GM20000 (cell line): ENCODE measurements at regions not wholly inside any gene's neighbourhood (a gene's known extent, or its start where the extent isn't known, plus 50 kb on each side); places are given as distances from the start of the nearest gene placed in this dataset.
"Not testable (repeated sequence)": the region's sequence is repeated elsewhere in the genome, so short reads cannot be mapped to it uniquely, and the experiment has no call there.

Source experiments
- DNase-seq: peaks from one replicate; pipeline ENCODE4 v3.0.0; 2012; ENCODE audit warnings: low spot score
- TF ChIP-seq, protein P1 (sequence below): IDR thresholded peaks from 2 replicates; pipeline ENCODE4 v1.5.1; 2012; ENCODE audit warnings: mild to moderate bottlenecking, control low read depth; ENCODE audit errors: extremely low read depth, missing control alignments

DNA sequence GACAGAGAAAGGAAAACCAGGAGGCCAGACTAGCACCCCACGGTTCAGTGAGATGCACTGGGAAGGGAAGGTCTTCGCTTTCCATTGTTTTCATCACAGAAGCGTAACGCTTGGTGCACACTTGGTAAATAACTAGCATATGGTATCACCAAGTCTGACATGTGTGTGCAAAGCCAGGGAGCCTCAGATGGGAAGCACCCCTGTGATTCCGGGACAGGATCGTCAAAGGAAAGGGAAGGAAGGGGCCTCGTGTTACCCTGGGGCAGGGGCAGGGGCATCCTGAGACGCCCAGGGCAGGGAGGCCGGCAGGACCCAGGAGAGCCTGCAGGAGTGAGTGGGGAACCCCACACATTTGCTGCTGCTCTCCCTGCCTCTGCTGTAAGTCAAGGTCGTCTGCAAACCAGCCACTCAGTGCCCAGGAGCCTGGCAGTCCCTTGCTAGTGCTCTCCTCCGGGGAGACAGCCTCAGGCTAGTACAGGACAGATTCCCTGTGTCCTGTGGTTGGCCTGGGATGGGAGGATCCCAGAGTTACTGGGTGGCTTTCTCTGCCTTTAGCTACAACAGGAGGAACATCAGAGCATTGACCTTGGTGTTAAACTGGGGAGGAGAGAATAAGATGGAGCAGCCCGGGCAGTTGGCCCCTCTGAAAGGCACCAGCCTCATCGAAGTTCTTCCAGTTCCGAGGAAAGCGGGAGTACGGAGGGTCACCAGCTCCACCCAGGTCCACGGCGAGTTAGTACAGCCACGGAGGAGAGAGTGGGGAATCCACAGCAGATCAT, 192.5 kb downstream of the NDUFA10 start:
- TF ChIP-seq, protein P1, sequence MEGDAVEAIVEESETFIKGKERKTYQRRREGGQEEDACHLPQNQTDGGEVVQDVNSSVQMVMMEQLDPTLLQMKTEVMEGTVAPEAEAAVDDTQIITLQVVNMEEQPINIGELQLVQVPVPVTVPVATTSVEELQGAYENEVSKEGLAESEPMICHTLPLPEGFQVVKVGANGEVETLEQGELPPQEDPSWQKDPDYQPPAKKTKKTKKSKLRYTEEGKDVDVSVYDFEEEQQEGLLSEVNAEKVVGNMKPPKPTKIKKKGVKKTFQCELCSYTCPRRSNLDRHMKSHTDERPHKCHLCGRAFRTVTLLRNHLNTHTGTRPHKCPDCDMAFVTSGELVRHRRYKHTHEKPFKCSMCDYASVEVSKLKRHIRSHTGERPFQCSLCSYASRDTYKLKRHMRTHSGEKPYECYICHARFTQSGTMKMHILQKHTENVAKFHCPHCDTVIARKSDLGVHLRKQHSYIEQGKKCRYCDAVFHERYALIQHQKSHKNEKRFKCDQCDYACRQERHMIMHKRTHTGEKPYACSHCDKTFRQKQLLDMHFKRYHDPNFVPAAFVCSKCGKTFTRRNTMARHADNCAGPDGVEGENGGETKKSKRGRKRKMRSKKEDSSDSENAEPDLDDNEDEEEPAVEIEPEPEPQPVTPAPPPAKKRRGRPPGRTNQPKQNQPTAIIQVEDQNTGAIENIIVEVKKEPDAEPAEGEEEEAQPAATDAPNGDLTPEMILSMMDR: no peak
- DNase-seq: no peak

DNA sequence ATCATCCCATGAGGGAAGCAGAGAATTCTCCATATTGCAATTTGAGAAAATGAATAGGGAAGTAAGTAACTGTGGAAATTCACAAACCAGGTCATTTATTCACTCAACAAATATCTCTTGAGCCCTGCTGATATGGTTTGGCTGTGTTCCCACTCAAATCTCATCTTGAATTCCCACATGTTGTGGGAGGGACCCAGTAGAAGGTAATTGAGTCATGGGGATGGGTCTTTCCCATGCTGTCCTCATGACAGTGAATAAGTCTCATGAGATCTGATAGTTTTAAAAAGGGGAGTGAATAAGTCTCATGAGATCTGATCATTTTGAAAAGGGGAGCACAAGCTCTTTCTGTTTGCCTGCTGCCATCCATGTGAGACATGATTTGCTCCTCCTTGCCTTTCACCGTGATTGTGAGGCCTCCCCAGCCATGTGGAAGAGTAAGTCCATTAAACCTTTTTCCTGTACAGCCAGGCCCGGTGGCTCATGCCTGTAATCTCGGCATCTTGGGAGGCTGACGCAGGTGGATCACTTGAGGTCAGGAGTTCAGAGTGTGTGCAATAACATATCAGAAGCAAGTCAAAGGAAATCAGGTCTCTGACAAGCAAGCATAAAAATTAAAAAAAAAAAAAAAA, 193.2 kb downstream of the NDUFA10 start:
- TF ChIP-seq, protein P1: no peak
- DNase-seq: no peak

GRCh38 chr2:239831001-239831731, 194.0 kb downstream of the NDUFA10 start:
- TF ChIP-seq, protein P1: no peak
- DNase-seq: no peak

DNA sequence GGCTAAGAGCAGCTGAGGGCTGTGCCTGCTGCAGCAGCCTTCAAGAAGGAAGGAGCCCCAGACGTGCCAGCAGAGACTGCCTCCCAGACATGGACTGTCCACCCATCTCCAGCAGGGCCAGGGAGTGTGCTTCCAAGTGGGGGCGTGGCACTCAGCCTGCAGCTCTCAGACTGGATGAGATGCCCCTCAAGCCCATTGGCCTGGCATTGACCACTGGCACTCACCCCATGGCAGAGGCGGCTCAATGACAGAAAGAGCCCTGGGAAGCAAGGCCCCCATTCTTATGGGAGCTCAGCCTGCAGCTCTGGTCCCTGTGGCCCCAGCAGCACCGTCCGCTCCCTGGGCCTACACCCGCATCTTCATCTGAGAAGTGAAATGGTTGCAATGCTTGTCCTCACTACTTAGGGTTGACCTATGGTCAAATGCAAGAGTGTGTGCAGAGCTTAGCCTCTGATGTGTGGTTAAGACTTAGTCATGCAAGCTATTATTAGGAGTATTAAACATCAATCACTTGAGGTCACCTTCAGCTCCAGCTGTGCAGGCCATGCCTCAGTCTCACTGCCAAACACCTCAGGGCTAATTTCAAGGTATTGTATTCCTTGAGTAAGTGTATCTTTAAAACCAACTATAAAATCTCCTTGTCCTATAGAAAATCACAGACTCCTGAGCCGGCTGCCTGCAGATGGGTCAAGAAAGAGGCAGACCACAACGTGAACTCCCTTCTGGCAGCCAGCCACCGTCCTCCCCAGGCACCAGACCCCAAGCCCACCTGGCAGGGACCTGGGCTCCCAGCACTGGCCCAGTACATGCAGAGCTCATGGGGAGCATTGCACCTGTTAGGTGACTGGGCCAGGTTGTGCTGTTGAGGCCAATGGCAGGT, 194.8 kb downstream of the NDUFA10 start:
- no peak for DNase-seq
- TF ChIP-seq, protein P1: no peak

DNA sequence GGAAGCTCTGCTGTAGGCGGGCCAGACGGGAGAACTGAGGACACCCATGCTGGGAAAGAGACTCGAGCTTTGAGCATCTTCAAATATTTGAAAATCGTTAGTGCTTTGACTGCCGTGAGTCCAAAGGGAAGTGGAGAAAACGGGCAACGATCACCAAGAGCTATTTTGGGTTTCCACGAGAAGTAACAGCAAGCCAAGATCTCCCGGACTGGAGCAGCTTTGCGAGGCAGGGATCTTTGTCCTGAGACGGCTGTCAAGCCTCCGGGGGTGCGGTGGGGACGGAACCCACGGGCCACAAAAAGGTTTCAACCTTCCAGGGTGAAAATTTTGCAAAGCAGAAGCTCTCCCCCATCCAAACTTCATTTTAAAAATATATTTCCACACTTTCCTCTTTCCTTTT, 195.8 kb downstream of the NDUFA10 start:
- TF ChIP-seq, protein P1: no peak

DNA sequence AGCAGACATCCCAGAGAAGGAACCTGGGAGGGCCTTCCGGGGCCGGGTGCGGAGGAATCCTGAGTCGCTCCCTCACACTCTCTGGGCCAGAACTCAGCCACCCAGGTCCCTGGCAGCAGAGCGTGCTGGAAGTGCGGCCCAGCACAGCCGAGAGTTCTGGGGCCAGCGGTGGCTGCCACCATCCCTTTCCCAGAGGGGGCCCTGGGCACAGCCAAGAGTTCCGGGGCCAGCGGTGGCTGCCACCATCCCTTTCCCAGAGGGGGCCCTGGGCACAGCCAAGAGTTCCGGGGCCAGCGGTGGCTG, 196.2 kb downstream of the NDUFA10 start:
- DNase-seq: not testable (repeated sequence)

More for the DNA sequence above, 195.8 kb downstream of the NDUFA10 start:
- no peak for DNase-seq

DNA sequence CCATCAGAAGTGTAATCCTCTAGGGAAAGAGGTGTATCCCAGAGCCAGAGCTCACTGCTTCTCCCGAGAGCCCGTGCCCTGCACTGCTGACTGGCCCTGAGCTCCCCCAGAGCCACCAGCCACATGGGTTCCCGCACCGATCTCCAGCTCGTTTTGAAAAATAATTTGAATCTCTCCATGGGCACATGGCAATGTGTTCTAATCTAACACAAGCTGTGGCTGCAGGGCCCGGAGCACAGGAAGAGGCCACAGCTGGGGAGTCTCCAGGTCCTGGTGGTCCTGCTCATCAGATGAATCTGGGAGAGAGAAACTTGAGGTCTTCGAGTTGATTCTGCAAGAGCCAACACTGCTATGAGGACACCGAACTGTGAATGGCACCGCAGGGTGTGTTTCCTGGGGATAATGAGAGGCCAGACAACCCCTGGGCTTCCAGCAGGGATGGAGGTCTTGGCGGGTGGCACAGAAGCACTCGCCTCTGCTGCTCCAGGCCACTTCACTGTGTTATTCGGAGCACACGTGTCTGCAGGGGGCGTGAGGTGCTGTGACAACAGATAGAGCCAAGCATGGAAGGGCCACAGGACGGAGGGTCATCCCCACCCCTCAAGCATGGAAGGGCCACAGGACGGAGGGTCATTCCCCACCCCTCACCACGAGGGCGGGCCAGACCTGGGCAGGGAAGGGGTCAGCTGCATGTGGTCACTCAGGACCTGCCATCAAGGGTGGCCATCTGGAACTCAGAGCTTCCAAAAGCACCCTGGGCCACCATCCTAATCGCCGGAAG, 196.8 kb downstream of the NDUFA10 start:
- DNase-seq: no peak
- TF ChIP-seq, protein P1: no peak
